ENCODE measurements at regions not wholly inside any gene's neighbourhood (a gene's known extent, or its start where the extent isn't known, plus 50 kb on each side); places are given as distances from the start of the nearest gene placed in this dataset.

DNA sequence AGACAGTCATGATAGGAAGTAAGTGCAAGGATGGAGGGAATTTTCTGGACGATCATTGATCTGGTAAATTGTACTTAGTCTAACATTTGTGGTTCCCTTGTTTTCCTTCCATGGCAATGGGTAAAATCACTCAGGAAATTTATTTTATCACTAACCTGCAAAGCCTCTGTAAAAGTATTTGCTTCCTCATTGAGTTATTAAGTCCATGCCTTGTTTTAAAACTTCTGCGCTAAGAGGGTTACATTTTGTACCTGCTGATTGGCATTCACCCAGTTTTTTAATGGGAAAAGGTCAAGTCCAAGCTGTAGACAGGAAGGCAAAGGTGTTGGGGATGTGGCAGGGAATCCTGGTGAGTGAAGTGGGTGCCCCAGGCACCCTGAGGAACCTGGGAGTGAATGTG is 146.2 kb upstream of the NR2F2 start:
- no peak for TF ChIP-seq CTCF (IDR thresholded peaks at IDR 0.05; ENCODE audit: low read depth, low read length, poor library complexity, severe bottlenecking)
- no peak for TF ChIP-seq EZH2phosphoT487 (IDR thresholded peaks at IDR 0.05; ENCODE audit: borderline replicate concordance, low read length)

Data from DOHH2 (cell line).